ENCODE measurements at regions not wholly inside any gene's neighbourhood (a gene's known extent, or its start where the extent isn't known, plus 50 kb on each side); places are given as distances from the start of the nearest gene placed in this dataset.

DNA sequence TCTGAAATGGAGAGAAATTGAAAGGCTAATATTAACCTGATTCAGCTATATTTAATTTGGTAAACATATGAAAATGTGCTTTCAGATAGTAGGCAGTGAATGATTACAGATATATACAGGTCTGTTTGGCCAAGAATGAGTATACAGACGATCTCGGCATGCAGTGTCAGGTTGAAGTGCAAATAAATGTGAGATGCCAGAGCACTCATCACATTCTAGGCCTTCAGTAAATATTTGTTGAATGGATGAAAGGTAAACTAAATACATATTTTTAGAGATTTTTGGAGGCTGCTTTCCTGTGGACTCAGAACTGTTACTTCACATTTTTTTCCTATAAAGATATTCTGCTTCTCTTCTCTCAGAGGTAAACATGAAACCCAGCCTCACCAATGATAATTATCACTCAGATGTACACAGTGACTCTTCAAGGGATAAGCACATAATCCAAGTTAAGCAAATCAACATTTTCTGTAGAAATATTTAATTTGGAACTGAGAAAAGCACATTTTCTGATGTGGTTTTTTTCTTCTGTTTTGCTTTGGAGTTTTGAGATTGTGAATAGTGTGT is 702.9 kb downstream of the BRINP3 start:
- H3K27ac ChIP-seq = peak overlapping the region; percentile 63
- TF ChIP-seq, protein P1, sequence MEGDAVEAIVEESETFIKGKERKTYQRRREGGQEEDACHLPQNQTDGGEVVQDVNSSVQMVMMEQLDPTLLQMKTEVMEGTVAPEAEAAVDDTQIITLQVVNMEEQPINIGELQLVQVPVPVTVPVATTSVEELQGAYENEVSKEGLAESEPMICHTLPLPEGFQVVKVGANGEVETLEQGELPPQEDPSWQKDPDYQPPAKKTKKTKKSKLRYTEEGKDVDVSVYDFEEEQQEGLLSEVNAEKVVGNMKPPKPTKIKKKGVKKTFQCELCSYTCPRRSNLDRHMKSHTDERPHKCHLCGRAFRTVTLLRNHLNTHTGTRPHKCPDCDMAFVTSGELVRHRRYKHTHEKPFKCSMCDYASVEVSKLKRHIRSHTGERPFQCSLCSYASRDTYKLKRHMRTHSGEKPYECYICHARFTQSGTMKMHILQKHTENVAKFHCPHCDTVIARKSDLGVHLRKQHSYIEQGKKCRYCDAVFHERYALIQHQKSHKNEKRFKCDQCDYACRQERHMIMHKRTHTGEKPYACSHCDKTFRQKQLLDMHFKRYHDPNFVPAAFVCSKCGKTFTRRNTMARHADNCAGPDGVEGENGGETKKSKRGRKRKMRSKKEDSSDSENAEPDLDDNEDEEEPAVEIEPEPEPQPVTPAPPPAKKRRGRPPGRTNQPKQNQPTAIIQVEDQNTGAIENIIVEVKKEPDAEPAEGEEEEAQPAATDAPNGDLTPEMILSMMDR (IDR thresholded peaks at IDR 0.05) = no peak
- TF ChIP-seq ZFX (IDR thresholded peaks at IDR 0.05; ENCODE audit: borderline replicate concordance) = no peak

DNA sequence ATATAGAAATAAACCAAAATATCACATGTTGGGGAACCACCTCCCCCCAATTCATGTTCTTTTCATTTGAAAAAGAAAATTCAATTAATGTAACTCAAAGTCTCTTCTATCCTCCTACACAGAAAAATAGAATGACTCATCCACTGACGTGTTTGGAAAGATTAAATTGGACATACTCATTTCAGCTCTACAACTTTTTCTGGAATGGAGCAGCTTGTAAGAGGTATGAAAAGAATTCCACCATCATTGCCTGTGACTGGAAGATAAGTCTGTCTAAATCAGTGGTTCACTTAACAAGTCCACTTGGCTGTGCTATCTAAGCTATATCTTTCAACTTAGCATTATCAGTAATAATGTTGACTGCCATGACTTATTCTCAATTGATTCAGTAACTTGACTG is 702.3 kb downstream of the BRINP3 start:
- H3K27ac ChIP-seq = peak overlapping the region; percentile 63
- TF ChIP-seq, protein P1 (IDR thresholded peaks at IDR 0.05) = no peak
- no peak for TF ChIP-seq ZFX (IDR thresholded peaks at IDR 0.05; ENCODE audit: borderline replicate concordance)

GRCh38 chr1:189779034-189779433 is 698.6 kb downstream of the BRINP3 start:
- no peak overlapping the region for H3K27ac ChIP-seq

GRCh38 chr1:189782295-189782694 is 695.4 kb downstream of the BRINP3 start:
- H3K27ac ChIP-seq = no peak overlapping the region
- TF ChIP-seq ZFX (IDR thresholded peaks at IDR 0.05; ENCODE audit: borderline replicate concordance) = no peak
- TF ChIP-seq, protein P1 (IDR thresholded peaks at IDR 0.05) = no peak

More at GRCh38 chr1:189779034-189779433, 698.6 kb downstream of the BRINP3 start:
- TF ChIP-seq, protein P1 (IDR thresholded peaks at IDR 0.05) = no peak
- no peak for TF ChIP-seq ZFX (IDR thresholded peaks at IDR 0.05; ENCODE audit: borderline replicate concordance)

DNA sequence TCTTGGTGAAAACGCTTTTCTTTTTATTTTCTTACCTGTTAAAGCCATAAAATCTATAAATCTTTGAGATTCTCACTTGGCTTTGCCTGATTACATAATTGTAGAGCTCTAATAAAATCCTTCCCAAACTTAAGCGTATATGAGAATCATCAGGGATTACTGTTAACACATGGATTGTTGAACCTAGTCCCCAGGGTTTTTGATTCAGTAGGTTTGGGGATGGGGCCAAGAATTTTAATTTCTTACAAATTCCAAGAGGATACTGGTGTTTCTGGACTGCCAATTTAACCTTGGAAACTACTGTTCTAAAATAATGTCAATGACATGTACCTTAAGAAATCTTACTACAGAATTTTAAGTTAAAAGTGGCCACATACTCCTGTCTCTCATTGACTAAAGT is 694.2 kb downstream of the BRINP3 start:
- TF ChIP-seq, protein P1 (IDR thresholded peaks at IDR 0.05) = no peak
- TF ChIP-seq ZFX (IDR thresholded peaks at IDR 0.05; ENCODE audit: borderline replicate concordance) = no peak
- no peak overlapping the region for H3K27ac ChIP-seq

- TF ChIP-seq ZFX (IDR thresholded peaks at IDR 0.05; ENCODE audit: borderline replicate concordance) = no peak
- H3K27ac ChIP-seq = no peak overlapping the region
Observed at GRCh38 chr1:189786761-189787160, 690.9 kb downstream of the BRINP3 start.

DNA sequence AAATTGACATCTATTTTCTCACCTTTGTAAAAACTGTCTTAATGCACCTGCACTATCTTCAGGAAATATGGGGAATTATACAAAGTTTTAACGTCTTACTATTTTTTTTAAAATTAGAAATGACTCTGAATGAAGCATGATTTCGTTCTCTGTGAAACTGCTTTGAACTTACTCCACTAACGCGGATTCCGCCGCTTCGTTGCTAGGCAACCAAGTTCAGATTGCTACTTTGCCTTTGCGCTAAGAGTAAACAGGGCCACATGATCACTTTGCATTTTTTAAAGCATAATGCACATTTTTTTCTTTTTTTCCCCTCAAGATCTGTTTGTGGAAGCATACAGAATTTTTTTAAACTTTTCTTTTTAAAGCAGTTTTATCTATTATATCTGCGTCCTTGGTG is 690.5 kb downstream of the BRINP3 start:
- H3K27ac ChIP-seq = no peak overlapping the region
- TF ChIP-seq ZFX (IDR thresholded peaks at IDR 0.05; ENCODE audit: borderline replicate concordance) = no peak
- TF ChIP-seq, protein P1 (IDR thresholded peaks at IDR 0.05) = no peak

DNA sequence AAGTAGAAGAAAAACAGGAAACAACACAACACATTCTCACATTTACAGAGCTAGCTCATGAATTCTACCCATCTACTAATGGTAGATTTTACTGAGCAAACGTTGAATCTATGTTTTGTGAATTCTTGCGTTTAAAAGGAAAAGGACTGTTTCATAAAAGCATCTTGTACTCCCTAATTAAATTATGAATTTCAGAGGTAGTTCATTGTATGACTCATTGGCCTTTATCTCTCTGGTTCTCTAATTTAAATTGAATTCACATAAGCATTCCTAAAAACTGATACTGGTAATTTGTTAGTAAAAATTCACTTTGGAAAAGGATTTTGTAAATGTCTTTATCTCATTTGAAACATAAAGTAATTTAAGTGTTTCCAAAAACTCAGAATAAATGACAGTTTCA is 687.3 kb downstream of the BRINP3 start:
- TF ChIP-seq ZFX (IDR thresholded peaks at IDR 0.05; ENCODE audit: borderline replicate concordance) = no peak
- TF ChIP-seq, protein P1 (IDR thresholded peaks at IDR 0.05) = no peak
- H3K27ac ChIP-seq = no peak overlapping the region

Measured in 22Rv1 (cell line).